ENCODE measurements at regions not wholly inside any gene's neighbourhood (a gene's known extent, or its start where the extent isn't known, plus 50 kb on each side); places are given as distances from the start of the nearest gene placed in this dataset.

DNA sequence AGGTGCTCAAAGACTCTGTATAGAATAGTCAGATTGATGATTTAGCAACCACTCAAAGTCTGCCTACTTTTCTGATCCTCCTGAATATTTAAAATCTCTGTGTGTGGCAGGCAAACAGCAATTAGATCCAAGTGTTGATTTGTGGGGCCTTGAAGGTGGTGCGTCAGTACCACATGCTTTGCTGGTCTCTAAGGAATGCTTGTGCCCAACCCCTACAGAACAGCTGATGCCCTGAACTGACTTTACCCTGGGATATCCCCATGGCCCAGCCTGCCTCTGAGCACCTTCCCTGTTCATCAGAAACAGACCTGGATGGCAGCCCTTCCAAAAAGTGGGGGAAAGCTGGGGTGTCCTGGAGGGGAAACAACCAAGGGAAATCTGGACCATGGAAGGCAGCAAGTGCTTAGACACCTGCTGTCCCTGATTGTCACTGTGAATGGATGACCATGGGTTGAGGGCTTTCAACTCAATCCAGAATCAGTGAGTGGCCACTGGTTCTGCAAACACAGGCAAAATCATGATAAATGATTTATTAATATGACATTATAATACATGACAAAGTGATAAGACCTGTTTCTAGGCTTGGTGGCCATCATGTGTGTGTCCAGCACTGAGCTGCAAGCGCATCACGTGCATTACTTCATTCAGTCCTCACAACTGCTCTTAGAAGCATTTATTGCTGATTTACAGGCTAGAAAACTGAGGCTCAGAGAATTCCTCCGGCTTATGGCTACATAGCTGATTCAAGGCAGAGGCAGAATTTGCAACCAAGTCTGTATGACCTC is 76.1 kb upstream of the TPM1 start:
- no peaks in the 10 kb centered on the region for H3K9me3 Mint-ChIP-seq
- no peak overlapping the region for H3K27ac Mint-ChIP-seq
- no peak for DNase-seq
- H3K36me3 Mint-ChIP-seq = no peaks in the 10 kb centered on the region
- peaks cover 0 to under 1% of the 10 kb centered on the region in 2 donors for H3K27me3 Mint-ChIP-seq
- H3K4me3 Mint-ChIP-seq = no peak overlapping the region
- ATAC-seq (replicated peaks) = no peak
- H3K4me1 Mint-ChIP-seq = no peaks in the 10 kb centered on the region

DNA sequence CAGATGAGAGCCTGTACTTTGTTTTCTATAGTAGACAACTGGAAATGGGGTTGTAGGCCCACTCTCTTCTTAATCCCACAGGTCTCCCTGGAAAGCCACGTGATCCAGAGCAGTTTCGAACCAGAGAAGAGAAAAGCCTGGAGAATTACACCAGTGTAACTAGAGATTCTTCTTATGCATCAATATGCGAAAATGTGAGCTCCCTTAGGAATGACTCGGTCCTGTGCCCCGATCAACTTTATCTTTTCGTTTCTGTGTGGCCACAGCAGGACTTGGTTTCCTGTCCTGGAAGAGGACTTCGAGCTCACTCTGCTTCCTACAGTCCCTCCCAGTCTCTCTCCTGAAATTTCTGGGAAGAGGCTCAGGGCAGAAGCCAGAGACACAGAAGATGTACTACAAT is 73.8 kb upstream of the TPM1 start:
- H3K27me3 Mint-ChIP-seq = peaks cover 0 to 10% of the 10 kb centered on the region in 2 donors
- no peak overlapping the region for H3K4me3 Mint-ChIP-seq
- no peaks in the 10 kb centered on the region for H3K9me3 Mint-ChIP-seq
- H3K4me1 Mint-ChIP-seq = no peaks in the 10 kb centered on the region
- no peak overlapping the region for H3K27ac Mint-ChIP-seq
- DNase-seq (no peak), ATAC-seq (replicated peaks) (no peak)
- no peaks in the 10 kb centered on the region for H3K36me3 Mint-ChIP-seq

- ATAC-seq (replicated peaks) = peak in 1 of 2 donors; percentile 36
- no peak for DNase-seq
- no peak overlapping the region for H3K4me3 Mint-ChIP-seq
- H3K27me3 Mint-ChIP-seq = peaks cover 5 to 16% of the 10 kb centered on the region in 2 donors
- no peaks in the 10 kb centered on the region for H3K36me3 Mint-ChIP-seq
- no peak overlapping the region for H3K27ac Mint-ChIP-seq
- no peaks in the 10 kb centered on the region for H3K4me1 Mint-ChIP-seq
- H3K9me3 Mint-ChIP-seq = no peaks in the 10 kb centered on the region
These were observed 73.0 kb upstream of the TPM1 start for GRCh38 chr15:62969442-62970089.

DNA sequence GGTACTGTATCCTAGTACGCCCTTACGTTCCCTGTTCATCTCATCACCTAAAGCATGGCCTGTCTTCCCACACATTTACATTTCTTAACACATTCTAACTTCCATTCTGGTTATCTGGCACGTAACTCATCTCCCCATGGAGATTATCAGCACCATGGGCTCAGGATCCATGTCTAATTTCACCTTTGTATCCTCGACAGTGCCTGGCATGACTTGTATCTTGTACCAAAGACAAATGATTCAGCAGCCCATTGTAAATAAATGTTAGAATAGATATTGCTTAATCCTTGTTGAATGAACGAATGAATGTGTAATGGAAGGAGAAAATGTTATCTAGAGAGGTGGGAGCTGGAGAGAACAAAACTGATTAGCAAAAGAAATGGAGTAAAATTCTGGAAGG is 69.7 kb upstream of the TPM1 start:
- Mint-ChIP-seq H3K4me1 (no peaks in the 10 kb centered on the region), H3K36me3 (no peaks in the 10 kb centered on the region), H3K27me3 (peaks cover 5 to 16% of the 10 kb centered on the region in 2 donors), H3K27ac (no peak overlapping the region), H3K9me3 (no peaks in the 10 kb centered on the region), H3K4me3 (no peak overlapping the region)
- DNase-seq (no peak), ATAC-seq (replicated peaks) (no peak)

- H3K27ac Mint-ChIP-seq = no peak overlapping the region
- H3K4me1 Mint-ChIP-seq = no peaks in the 10 kb centered on the region
- ATAC-seq (replicated peaks) (no peak), DNase-seq (no peak)
- H3K9me3 Mint-ChIP-seq = no peaks in the 10 kb centered on the region
- no peaks in the 10 kb centered on the region for H3K36me3 Mint-ChIP-seq
- H3K4me3 Mint-ChIP-seq = no peak overlapping the region
- H3K27me3 Mint-ChIP-seq = peaks cover 9 to 16% of the 10 kb centered on the region in 2 donors
These were observed 67.0 kb upstream of the TPM1 start for GRCh38 chr15:62975515-62975914.

DNA sequence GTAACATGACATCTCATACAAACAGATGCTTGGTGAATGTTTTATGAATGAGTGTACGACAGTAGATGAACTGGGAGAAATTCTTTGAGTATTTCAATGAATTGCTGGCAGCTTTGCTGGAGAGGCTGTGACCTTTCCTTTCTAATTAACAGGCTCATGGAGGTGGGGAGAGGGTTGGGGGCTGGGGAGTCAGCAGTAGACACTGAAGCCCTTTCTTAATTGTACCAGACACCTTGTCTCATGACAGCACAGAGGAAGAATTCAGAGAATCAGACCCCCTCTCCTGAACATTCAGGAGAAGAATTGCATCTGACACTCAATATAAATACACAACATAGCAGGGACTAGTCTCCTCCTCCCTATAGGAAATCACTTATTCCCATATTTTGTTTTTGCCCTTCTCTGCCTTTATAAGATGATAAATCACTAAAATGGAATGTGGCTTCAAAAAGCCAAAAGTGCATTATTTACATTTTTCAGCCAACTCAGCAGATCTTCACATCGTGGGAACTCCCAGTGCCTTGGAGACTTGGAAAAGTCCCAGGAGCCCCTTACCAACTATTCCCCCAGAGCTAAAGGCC is 66.2 kb upstream of the TPM1 start:
- H3K9me3 Mint-ChIP-seq = no peaks in the 10 kb centered on the region
- H3K27ac Mint-ChIP-seq = no peak overlapping the region
- no peaks in the 10 kb centered on the region for H3K36me3 Mint-ChIP-seq
- H3K4me1 Mint-ChIP-seq = no peaks in the 10 kb centered on the region
- no peak overlapping the region for H3K4me3 Mint-ChIP-seq
- no peak for ATAC-seq (replicated peaks)
- DNase-seq = no peak
- H3K27me3 Mint-ChIP-seq = peaks cover 9 to 16% of the 10 kb centered on the region in 2 donors

- H3K36me3 Mint-ChIP-seq = no peaks in the 10 kb centered on the region
- DNase-seq = no peak
- no peak overlapping the region for H3K4me3 Mint-ChIP-seq
- H3K9me3 Mint-ChIP-seq = no peaks in the 10 kb centered on the region
- H3K27ac Mint-ChIP-seq = no peak overlapping the region
- H3K27me3 Mint-ChIP-seq = peaks cover 8 to 9% of the 10 kb centered on the region in 2 donors
- ATAC-seq (replicated peaks) = no peak
- H3K4me1 Mint-ChIP-seq = no peaks in the 10 kb centered on the region
These were observed 64.4 kb upstream of the TPM1 start for GRCh38 chr15:62977952-62978811.

GRCh38 chr15:62979252-62979651 is 63.3 kb upstream of the TPM1 start:
- DNase-seq (no peak), ATAC-seq (replicated peaks) (no peak)
- H3K27me3 Mint-ChIP-seq = peaks cover 2 to 5% of the 10 kb centered on the region in 2 donors
- H3K36me3 Mint-ChIP-seq = no peaks in the 10 kb centered on the region
- no peaks in the 10 kb centered on the region for H3K4me1 Mint-ChIP-seq
- H3K27ac Mint-ChIP-seq = no peak overlapping the region
- no peak overlapping the region for H3K4me3 Mint-ChIP-seq
- no peaks in the 10 kb centered on the region for H3K9me3 Mint-ChIP-seq

GRCh38 chr15:62981071-62981470 is 61.5 kb upstream of the TPM1 start:
- Mint-ChIP-seq H3K4me3 (no peak overlapping the region), H3K9me3 (no peaks in the 10 kb centered on the region), H3K4me1 (no peaks in the 10 kb centered on the region), H3K27me3 (peaks cover 6 to 9% of the 10 kb centered on the region in 2 donors), H3K27ac (no peak overlapping the region), H3K36me3 (no peaks in the 10 kb centered on the region)
- ATAC-seq (replicated peaks) = no peak
- DNase-seq = no peak

DNA sequence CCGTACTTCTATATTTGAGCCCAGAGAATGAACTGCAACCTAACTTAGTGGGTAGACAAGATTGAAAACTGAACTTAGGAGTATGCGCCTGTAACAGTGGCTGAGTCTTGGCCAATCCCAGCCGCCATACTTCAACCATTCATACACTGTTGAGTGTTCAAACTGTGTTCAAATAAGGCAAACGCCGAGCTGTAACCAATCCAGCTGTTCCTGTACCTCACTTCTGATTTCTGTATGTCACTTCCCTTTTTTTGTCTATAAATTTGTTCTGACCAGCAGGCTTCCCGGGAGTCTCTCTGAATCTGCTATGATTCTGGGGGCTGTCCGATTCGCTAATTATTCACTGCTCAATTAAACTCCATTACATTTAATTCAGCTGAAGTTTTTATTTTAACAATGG is 58.6 kb upstream of the TPM1 start:
- no peaks in the 10 kb centered on the region for H3K4me1 Mint-ChIP-seq

DNA sequence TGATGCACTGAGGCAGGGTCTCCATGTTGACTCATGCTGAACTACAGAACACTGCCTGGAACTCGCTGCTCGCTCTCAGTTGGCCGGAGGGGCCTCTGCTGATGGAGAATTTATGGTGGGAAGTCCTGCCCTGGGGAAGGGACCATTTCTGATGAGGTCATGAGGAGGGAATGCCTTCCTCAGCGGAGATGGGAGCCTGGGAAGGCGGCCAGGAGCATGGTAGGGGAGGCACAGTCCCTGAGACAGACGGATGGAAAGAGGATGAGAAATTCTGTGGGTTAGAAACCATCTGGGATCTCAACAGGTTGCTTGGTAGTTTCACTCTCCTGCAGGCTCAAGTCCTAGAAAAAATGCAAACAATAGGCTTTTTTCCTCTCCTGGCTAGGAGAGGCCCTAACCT is 56.8 kb upstream of the TPM1 start:
- ATAC-seq (replicated peaks) (no peak), DNase-seq (no peak)
- Mint-ChIP-seq H3K9me3 (no peaks in the 10 kb centered on the region), H3K27me3 (peaks cover 19 to 40% of the 10 kb centered on the region in 2 donors), H3K4me1 (no peaks in the 10 kb centered on the region), H3K4me3 (no peak overlapping the region), H3K27ac (no peak overlapping the region), H3K36me3 (no peaks in the 10 kb centered on the region)

More for the DNA sequence above, 58.6 kb upstream of the TPM1 start:
- Mint-ChIP-seq H3K36me3 (no peaks in the 10 kb centered on the region), H3K4me3 (no peak overlapping the region), H3K27me3 (peaks cover 10 to 24% of the 10 kb centered on the region in 2 donors), H3K9me3 (no peaks in the 10 kb centered on the region), H3K27ac (no peak overlapping the region)
- ATAC-seq (replicated peaks) = no peak
- no peak for DNase-seq

DNA sequence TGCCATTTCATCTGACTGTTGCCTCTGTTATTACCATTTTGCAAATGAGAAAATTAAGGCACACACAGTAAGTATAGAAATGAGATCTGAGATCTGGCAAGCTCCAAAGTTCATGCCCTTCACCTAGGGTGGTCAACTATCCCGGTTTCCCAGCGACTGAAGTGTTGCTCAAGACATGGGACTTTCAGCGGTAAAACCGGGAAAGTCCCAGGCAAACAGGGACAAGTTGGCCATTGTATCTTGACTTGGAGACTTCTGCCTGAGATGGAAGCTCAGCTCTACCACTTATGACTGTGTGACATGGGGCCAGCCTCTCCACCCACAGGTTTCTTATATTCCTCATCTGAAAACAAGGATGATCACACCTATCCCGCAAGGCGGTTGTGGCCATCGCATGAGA is 55.6 kb upstream of the TPM1 start:
- Mint-ChIP-seq H3K27ac (no peak overlapping the region), H3K36me3 (no peaks in the 10 kb centered on the region), H3K9me3 (no peaks in the 10 kb centered on the region), H3K4me3 (no peak overlapping the region), H3K4me1 (no peaks in the 10 kb centered on the region), H3K27me3 (peaks cover 19 to 43% of the 10 kb centered on the region in 2 donors)
- no peak for DNase-seq
- no peak for ATAC-seq (replicated peaks)

GRCh38 chr15:62988701-62989100 is 53.8 kb upstream of the TPM1 start:
- no peaks in the 10 kb centered on the region for H3K9me3 Mint-ChIP-seq
- no peaks in the 10 kb centered on the region for H3K36me3 Mint-ChIP-seq
- ATAC-seq (replicated peaks) (no peak), DNase-seq (no peak)
- no peaks in the 10 kb centered on the region for H3K4me1 Mint-ChIP-seq
- peaks cover 27 to 57% of the 10 kb centered on the region in 2 donors for H3K27me3 Mint-ChIP-seq
- no peak overlapping the region for H3K27ac Mint-ChIP-seq
- H3K4me3 Mint-ChIP-seq = no peak overlapping the region

GRCh38 chr15:62989366-62990055 is 53.0 kb upstream of the TPM1 start:
- no peaks in the 10 kb centered on the region for H3K36me3 Mint-ChIP-seq
- H3K9me3 Mint-ChIP-seq = no peaks in the 10 kb centered on the region
- no peak overlapping the region for H3K4me3 Mint-ChIP-seq
- H3K4me1 Mint-ChIP-seq = no peaks in the 10 kb centered on the region
- H3K27ac Mint-ChIP-seq = no peak overlapping the region
- DNase-seq (no peak), ATAC-seq (replicated peaks) (no peak)
- H3K27me3 Mint-ChIP-seq = peaks cover 27 to 57% of the 10 kb centered on the region in 2 donors
